Endothelial cell of umbilical vein (primary cell): ENCODE measurements at regions not wholly inside any gene's neighbourhood (a gene's known extent, or its start where the extent isn't known, plus 50 kb on each side); places are given as distances from the start of the nearest gene placed in this dataset.

Experiments used
- EZH2 ChIP-seq: IDR thresholded peaks from 2 replicates; pipeline ENCODE4 v1.6.1; 2012; ENCODE audit warnings: borderline replicate concordance, low read depth, mild to moderate bottlenecking, moderate library complexity, low read length, inconsistent platforms; ENCODE audit not compliant: severe bottlenecking
- FOS ChIP-seq: IDR thresholded peaks from 2 replicates; pipeline ENCODE4 v1.6.1; 2011; ENCODE audit warnings: mild to moderate bottlenecking, low read length, moderate library complexity, borderline replicate concordance; ENCODE audit not compliant: insufficient read depth
- GATA2 ChIP-seq: IDR thresholded peaks from 2 replicates; pipeline ENCODE4 v1.7.0; 2011; ENCODE audit warnings: low read depth, mild to moderate bottlenecking, moderate library complexity, mixed read lengths, low read length; ENCODE audit not compliant: insufficient read length, insufficient read depth
- JUN ChIP-seq: IDR thresholded peaks from 2 replicates; pipeline ENCODE4 v1.6.1; 2011; ENCODE audit warnings: borderline replicate concordance, low read depth; ENCODE audit not compliant: insufficient read length, insufficient read depth
- MYC ChIP-seq: IDR thresholded peaks from one replicate; pipeline ENCODE4 v1.6.1; 2011; ENCODE audit warnings: mild to moderate bottlenecking, low read depth, low read length
- POLR2A ChIP-seq: IDR thresholded peaks from 2 replicates; pipeline ENCODE4 v1.6.1; 2012; ENCODE audit warnings: low read depth, mild to moderate bottlenecking, control low read depth, low read length
- POLR2AphosphoS5 ChIP-seq: IDR thresholded peaks from 2 replicates; pipeline ENCODE4 v1.6.1; 2012; ENCODE audit warnings: low read depth, mild to moderate bottlenecking, control low read depth, low read length, moderate library complexity; ENCODE audit not compliant: insufficient read depth
- TF ChIP-seq, protein P1 (sequence below), 2 donors: IDR thresholded peaks; 1 replicate in 1 of 2; 2 replicates in 1 of 2; pipeline ENCODE4 v1.5.1; 2011; ENCODE audit warnings: low read length in 2 of 2, mild to moderate bottlenecking in 2 of 2, moderate library complexity in 2 of 2, control low read depth in 1 of 2, inconsistent platforms in 1 of 2, low read depth in 1 of 2; ENCODE audit not compliant: insufficient read depth in 1 of 2; ENCODE audit errors: extremely low read depth in 1 of 2
- TF ChIP-seq, protein P2 (sequence below): IDR thresholded peaks from 2 replicates; pipeline ENCODE4 v1.6.1; 2011; ENCODE audit not compliant: insufficient read depth, insufficient read length

DNA sequence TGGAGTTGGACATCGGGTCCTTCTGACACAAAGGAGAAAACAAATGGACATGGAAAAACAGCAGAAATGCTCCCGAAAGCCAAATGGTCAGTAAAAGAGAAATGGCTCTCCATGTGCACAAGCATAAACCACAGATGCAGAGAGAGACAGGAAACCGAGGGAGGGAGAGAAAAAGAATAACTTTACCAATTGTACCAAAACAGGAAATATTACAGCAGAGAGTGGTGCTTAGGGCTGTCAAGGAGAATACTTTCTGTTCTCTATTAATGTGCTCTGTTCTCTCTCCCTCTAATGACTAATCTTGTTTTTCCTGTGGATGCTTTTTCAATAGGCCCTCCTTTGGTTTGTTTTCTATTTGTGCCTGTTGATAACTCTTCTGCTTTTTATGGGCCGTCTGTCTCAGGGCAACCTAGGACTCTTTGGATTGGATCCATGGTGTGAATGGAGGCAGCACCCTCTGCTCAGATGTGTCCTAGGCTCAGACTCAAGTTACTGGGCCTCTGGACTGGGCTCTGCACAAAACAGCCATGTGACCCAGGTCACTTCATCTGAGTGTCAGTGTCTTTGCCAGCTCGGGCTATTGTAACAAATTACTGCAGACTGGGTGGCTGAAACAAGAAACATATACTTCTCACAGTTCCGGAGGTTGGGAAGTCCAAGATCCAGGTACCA lies 663.0 kb downstream of the NPHP4 start:
- TF ChIP-seq, protein P1, sequence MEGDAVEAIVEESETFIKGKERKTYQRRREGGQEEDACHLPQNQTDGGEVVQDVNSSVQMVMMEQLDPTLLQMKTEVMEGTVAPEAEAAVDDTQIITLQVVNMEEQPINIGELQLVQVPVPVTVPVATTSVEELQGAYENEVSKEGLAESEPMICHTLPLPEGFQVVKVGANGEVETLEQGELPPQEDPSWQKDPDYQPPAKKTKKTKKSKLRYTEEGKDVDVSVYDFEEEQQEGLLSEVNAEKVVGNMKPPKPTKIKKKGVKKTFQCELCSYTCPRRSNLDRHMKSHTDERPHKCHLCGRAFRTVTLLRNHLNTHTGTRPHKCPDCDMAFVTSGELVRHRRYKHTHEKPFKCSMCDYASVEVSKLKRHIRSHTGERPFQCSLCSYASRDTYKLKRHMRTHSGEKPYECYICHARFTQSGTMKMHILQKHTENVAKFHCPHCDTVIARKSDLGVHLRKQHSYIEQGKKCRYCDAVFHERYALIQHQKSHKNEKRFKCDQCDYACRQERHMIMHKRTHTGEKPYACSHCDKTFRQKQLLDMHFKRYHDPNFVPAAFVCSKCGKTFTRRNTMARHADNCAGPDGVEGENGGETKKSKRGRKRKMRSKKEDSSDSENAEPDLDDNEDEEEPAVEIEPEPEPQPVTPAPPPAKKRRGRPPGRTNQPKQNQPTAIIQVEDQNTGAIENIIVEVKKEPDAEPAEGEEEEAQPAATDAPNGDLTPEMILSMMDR (IDR thresholded peaks at IDR 0.05; ENCODE audit: extremely low read depth in 1 of 2, insufficient read depth in 1 of 2, low read depth in 1 of 2, low read length in 2 of 2), result no peak
- no peak for TF ChIP-seq POLR2AphosphoS5
- no peak for TF ChIP-seq POLR2A
- TF ChIP-seq MYC, result no peak
- TF ChIP-seq, protein P2, sequence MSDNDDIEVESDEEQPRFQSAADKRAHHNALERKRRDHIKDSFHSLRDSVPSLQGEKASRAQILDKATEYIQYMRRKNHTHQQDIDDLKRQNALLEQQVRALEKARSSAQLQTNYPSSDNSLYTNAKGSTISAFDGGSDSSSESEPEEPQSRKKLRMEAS, result no peak
- no peak for TF ChIP-seq EZH2
- TF ChIP-seq FOS, result no peak
- TF ChIP-seq GATA2, result no peak
- TF ChIP-seq JUN, result no peak
